ENCODE measurements at regions not wholly inside any gene's neighbourhood (a gene's known extent, or its start where the extent isn't known, plus 50 kb on each side); places are given as distances from the start of the nearest gene placed in this dataset.

DNA sequence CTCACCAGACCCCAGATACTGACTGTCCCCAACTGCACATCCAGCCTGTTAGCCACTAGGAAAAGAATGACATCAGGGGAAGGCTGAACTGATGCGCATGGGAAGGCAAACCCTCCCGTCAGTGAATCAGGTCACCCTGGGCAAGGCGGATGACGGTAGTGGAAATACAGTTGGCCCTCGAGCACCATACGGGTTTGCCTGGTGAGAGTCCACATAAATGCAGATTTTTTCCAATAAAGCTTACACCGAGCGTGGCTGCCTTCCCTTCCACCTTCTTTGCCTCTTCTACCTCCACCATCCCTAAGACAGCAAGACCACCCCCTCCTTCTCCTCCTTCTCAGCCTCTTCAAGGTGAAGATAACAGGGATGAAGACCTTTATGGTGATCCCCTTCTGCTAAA lies 236.1 kb upstream of the TNRC6C start:
- Histone ChIP-seq H3K4me3 (ENCODE audit: low read depth, low read length) (no peak overlapping the region), H3K9me3 (ENCODE audit: control insufficient read depth, insufficient read depth, low read depth, low read length) (peaks cover 7% of the 10 kb centered on the region; the same call in 1 of the 2 replicates), H3K27me3 (ENCODE audit: control insufficient read depth, insufficient read depth, low read length) (peaks cover 7% of the 10 kb centered on the region; the same call in 1 of the 2 replicates), H3K9ac (ENCODE audit: low read length) (no peak overlapping the region), H3K4me1 (ENCODE audit: control insufficient read depth, insufficient read depth, low read length) (no peaks in the 10 kb centered on the region), H3K27ac (ENCODE audit: low read depth, low read length) (no peak overlapping the region), H3K36me3 (ENCODE audit: control insufficient read depth, insufficient read depth, low read length) (no peaks in the 10 kb centered on the region)

- Histone ChIP-seq H3K4me3 (ENCODE audit: low read depth, low read length) (no peak overlapping the region), H3K9ac (ENCODE audit: low read length) (no peak overlapping the region), H3K9me3 (ENCODE audit: control insufficient read depth, insufficient read depth, low read depth, low read length) (peaks cover 6% of the 10 kb centered on the region; the same call in 1 of the 2 replicates), H3K36me3 (ENCODE audit: control insufficient read depth, insufficient read depth, low read length) (no peaks in the 10 kb centered on the region), H3K4me1 (ENCODE audit: control insufficient read depth, insufficient read depth, low read length) (no peaks in the 10 kb centered on the region), H3K27me3 (ENCODE audit: control insufficient read depth, insufficient read depth, low read length) (peaks cover 7% of the 10 kb centered on the region; the same call in 1 of the 2 replicates), H3K27ac (ENCODE audit: low read depth, low read length) (no peak overlapping the region)
Measured at GRCh38 chr17:77723071-77723908, 235.2 kb upstream of the TNRC6C start.

DNA sequence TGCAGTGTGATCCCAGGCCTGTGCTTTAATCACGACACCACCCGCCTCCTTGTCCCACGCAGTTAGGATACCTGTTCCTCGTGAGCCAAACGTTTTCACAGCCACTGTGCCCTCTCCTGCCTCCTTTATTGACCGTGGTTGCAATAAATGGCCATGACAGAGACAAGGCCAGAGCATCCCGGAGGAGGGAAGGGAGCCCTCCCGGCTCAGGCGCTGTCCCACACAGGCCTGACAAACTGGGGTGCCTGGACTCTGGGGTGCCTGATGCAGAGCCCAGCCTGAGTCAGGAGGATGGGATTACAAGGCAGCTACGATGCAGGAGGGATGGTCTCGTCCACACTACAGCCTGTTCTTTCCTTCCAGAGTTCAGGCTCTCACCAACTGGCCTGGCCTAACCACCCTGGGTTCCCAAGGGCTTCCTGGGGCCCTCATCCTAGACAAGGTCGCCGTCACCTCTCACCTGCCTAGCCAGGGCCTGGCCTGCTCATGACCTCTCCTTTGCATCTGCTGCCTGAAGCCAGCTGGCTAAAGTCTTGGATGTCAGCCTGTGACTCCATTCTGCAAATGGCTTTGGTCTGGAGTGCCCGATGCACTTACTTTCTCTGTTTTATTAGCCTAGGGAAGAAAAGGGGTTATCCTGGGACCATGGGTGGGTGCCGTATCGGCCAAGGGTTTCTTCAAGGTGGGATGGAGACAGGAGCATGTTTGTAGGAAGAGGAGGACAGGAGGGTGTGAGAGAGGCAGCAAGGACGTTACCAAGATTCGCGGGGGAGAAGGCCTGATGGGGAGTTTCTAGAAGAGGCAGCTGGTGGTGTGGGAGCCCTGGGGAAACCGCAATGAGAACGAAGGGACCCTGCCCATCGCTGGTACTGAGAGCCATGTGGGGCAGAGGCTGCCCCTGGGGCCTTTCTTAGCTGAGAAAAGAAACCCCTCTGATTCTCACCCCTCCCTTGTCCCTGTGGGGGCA lies 234.3 kb upstream of the TNRC6C start:
- Histone ChIP-seq H3K9me3 (ENCODE audit: control insufficient read depth, insufficient read depth, low read depth, low read length) (no peaks in the 10 kb centered on the region; the same call in 1 of the 2 replicates), H3K4me1 (ENCODE audit: control insufficient read depth, insufficient read depth, low read length) (no peaks in the 10 kb centered on the region), H3K36me3 (ENCODE audit: control insufficient read depth, insufficient read depth, low read length) (no peaks in the 10 kb centered on the region), H3K27ac (ENCODE audit: low read depth, low read length) (no peak overlapping the region), H3K27me3 (ENCODE audit: control insufficient read depth, insufficient read depth, low read length) (peaks cover 7% of the 10 kb centered on the region; the same call in 1 of the 2 replicates), H3K9ac (ENCODE audit: low read length) (no peak overlapping the region), H3K4me3 (ENCODE audit: low read depth, low read length) (no peak overlapping the region)

DNA sequence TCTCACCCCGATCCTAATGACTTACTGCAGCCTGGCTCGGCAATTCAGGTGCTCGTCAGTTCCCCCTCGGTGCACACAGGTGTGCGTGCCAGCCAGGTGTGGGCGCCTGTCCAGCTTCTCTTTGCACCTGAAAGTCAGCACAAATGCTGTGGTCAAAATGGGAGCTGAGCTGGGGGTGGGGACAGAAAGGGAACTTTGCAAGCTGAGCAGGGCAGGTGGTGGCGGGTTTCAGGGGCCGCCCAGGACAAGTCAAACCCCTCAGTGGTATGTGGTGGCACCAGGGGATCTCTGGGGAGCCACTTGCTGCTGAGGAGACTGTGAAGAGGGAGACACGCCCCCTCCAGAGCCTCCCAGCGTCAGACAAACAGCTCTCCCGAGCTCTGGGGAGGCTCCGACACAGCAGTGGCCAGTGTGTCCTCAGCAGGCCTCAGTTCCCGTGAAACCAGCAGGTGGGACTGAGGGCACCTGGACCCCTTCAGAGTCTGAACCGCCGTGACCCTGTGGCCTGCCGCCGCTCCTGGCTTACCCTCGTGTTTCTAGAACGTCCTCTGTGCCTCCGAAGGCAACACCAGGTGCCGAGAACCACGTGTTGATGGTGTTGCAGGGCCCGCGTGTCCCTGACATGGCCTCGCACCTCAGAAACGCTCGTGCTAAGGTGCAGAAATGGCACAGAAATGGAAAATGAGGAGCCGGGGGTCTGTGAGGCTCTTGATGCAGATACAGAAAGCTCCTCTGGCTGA lies 233.5 kb upstream of the TNRC6C start:
- Histone ChIP-seq H3K4me3 (ENCODE audit: low read depth, low read length) (no peak overlapping the region), H3K27me3 (ENCODE audit: control insufficient read depth, insufficient read depth, low read length) (peaks cover 7% of the 10 kb centered on the region; the same call in 1 of the 2 replicates), H3K9ac (ENCODE audit: low read length) (no peak overlapping the region), H3K4me1 (ENCODE audit: control insufficient read depth, insufficient read depth, low read length) (no peaks in the 10 kb centered on the region), H3K27ac (ENCODE audit: low read depth, low read length) (no peak overlapping the region), H3K36me3 (ENCODE audit: control insufficient read depth, insufficient read depth, low read length) (no peaks in the 10 kb centered on the region), H3K9me3 (ENCODE audit: control insufficient read depth, insufficient read depth, low read depth, low read length) (no peaks in the 10 kb centered on the region; the same call in 1 of the 2 replicates)

GRCh38 chr17:77725846-77726245 lies 232.7 kb upstream of the TNRC6C start:
- H3K4me3 ChIP-seq (ENCODE audit: low read depth, low read length) = no peak overlapping the region
- peaks cover under 1% of the 10 kb centered on the region for H3K9me3 ChIP-seq (ENCODE audit: control insufficient read depth, insufficient read depth, low read depth, low read length)
- H3K9ac ChIP-seq (ENCODE audit: low read length) = no peak overlapping the region
- no peaks in the 10 kb centered on the region for H3K4me1 ChIP-seq (ENCODE audit: control insufficient read depth, insufficient read depth, low read length)
- no peak overlapping the region for H3K27ac ChIP-seq (ENCODE audit: low read depth, low read length)
- H3K27me3 ChIP-seq (ENCODE audit: control insufficient read depth, insufficient read depth, low read length) = peaks cover 7% of the 10 kb centered on the region; the same call in 1 of the 2 replicates
- no peaks in the 10 kb centered on the region for H3K36me3 ChIP-seq (ENCODE audit: control insufficient read depth, insufficient read depth, low read length)

DNA sequence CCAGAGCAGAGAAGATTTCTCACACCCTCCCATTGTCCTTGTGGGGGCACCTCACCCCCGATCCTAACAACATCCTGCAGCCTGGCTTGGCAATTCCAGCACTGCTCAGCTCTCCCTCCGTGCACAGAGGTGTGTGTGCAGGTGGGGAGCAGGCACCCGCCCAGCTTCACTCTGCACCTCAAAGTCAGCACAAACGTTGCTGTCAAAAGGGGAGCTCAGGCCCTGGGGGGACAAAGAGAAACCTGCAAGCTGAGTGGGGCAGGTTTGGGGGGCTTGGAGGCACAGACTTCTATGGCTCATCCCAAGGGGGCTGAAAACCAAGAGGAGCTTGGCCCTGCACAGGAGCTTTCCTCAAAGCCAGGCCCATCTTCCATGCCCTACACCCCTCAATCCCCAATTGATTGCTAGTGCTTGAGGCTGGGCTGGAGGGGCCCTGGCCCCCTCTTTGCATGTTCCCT lies 231.9 kb upstream of the TNRC6C start:
- H3K4me1 ChIP-seq (ENCODE audit: control insufficient read depth, insufficient read depth, low read length) = no peaks in the 10 kb centered on the region
- H3K36me3 ChIP-seq (ENCODE audit: control insufficient read depth, insufficient read depth, low read length) = no peaks in the 10 kb centered on the region
- H3K4me3 ChIP-seq (ENCODE audit: low read depth, low read length) = no peak overlapping the region
- H3K9me3 ChIP-seq (ENCODE audit: control insufficient read depth, insufficient read depth, low read depth, low read length) = peaks cover 7% of the 10 kb centered on the region
- H3K27ac ChIP-seq (ENCODE audit: low read depth, low read length) = no peak overlapping the region
- peaks cover 7% of the 10 kb centered on the region; the same call in 1 of the 2 replicates for H3K27me3 ChIP-seq (ENCODE audit: control insufficient read depth, insufficient read depth, low read length)
- H3K9ac ChIP-seq (ENCODE audit: low read length) = no peak overlapping the region

DNA sequence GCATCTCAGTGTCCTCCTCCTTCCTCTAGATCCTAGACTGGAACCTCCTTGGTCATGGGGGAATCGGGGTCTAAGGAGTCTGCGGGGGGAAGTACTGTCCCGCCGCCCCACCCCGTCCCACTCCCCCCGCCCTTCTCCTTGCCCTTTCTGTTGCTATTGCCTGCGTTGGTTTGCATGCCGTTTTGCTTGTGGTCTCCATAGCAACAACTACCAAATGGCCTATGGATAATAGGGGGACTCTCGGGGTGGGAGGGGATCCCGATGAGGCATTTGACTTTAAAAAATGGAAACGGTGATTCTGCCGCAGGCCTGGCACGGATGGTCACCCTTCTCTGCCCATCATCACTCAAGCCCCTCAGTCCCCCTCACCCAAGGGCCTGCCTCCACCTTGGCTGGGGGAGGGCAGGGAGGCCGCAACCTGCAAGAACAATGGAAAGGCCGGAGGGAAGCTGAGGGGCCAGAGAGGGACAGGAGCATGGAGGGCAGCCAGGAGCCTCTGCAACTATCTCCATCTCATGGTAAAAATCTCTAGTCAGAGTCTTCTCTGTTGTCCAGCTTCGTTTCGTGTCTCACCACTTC lies 231.4 kb upstream of the TNRC6C start:
- Histone ChIP-seq H3K27ac (ENCODE audit: low read depth, low read length) (no peak overlapping the region), H3K4me1 (ENCODE audit: control insufficient read depth, insufficient read depth, low read length) (no peaks in the 10 kb centered on the region), H3K9ac (ENCODE audit: low read length) (no peak overlapping the region), H3K4me3 (ENCODE audit: low read depth, low read length) (no peak overlapping the region), H3K27me3 (ENCODE audit: control insufficient read depth, insufficient read depth, low read length) (peaks cover 7% of the 10 kb centered on the region; the same call in 1 of the 2 replicates), H3K36me3 (ENCODE audit: control insufficient read depth, insufficient read depth, low read length) (no peaks in the 10 kb centered on the region), H3K9me3 (ENCODE audit: control insufficient read depth, insufficient read depth, low read depth, low read length) (peaks cover 11% of the 10 kb centered on the region)

- H3K27ac ChIP-seq (ENCODE audit: low read depth, low read length) = no peak overlapping the region
- peaks cover 23% of the 10 kb centered on the region for H3K9me3 ChIP-seq (ENCODE audit: control insufficient read depth, insufficient read depth, low read depth, low read length)
- peaks cover 7% of the 10 kb centered on the region; the same call in 1 of the 2 replicates for H3K27me3 ChIP-seq (ENCODE audit: control insufficient read depth, insufficient read depth, low read length)
- H3K4me3 ChIP-seq (ENCODE audit: low read depth, low read length) = no peak overlapping the region
- H3K4me1 ChIP-seq (ENCODE audit: control insufficient read depth, insufficient read depth, low read length) = no peaks in the 10 kb centered on the region
- H3K9ac ChIP-seq (ENCODE audit: low read length) = no peak overlapping the region
- no peaks in the 10 kb centered on the region for H3K36me3 ChIP-seq (ENCODE audit: control insufficient read depth, insufficient read depth, low read length)
Measured at GRCh38 chr17:77728474-77728795, 230.1 kb upstream of the TNRC6C start.

DNA sequence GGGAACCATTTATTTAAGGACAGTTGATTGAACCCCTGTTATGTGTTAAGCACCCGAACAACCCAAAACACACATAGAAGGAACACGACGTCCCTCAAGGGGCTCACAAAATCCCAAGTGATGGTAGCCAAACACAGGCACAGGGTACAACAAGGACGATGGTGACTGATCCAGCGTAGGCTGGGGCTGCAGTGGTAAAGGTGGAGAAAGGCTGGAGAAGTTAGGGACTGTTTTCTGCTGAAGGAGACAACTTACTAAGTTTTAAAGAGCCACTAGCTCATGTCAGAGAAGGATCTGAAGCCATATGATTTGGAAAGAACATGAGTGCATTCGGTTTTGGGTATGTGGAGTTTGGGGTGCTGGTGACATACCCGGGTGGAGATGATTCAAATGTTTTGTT lies 229.6 kb upstream of the TNRC6C start:
- Histone ChIP-seq H3K9ac (ENCODE audit: low read length) (no peak overlapping the region), H3K27me3 (ENCODE audit: control insufficient read depth, insufficient read depth, low read length) (peaks cover 7% of the 10 kb centered on the region; the same call in 1 of the 2 replicates), H3K4me1 (ENCODE audit: control insufficient read depth, insufficient read depth, low read length) (no peaks in the 10 kb centered on the region), H3K27ac (ENCODE audit: low read depth, low read length) (no peak overlapping the region), H3K9me3 (ENCODE audit: control insufficient read depth, insufficient read depth, low read depth, low read length) (peaks cover 27% of the 10 kb centered on the region), H3K4me3 (ENCODE audit: low read depth, low read length) (no peak overlapping the region), H3K36me3 (ENCODE audit: control insufficient read depth, insufficient read depth, low read length) (no peaks in the 10 kb centered on the region)

DNA sequence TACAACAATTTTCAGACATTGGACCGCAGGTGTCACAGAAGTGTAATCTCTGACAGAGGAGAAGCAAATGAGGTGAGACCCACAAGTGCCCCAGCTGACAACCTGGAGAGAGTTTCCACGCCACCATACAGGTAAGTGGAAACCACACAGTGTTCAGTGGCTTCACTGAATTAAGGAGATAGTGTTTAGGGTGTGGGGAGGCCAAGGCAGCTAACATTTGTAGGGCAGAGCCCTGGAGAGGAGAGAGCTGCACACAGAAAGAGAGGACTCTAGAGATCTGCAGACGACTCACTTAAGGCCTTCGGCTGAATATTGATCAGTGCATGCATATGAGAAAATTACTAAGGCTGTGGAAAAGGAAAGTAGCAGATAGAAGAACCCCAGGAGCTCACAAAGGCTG lies 228.9 kb upstream of the TNRC6C start:
- H3K4me1 ChIP-seq (ENCODE audit: control insufficient read depth, insufficient read depth, low read length) = 0 out of 2 replicates have a peak, but pooled peaks cover 4% of the 10 kb centered on the region
- H3K9me3 ChIP-seq (ENCODE audit: control insufficient read depth, insufficient read depth, low read depth, low read length) = peaks cover 30% of the 10 kb centered on the region
- H3K36me3 ChIP-seq (ENCODE audit: control insufficient read depth, insufficient read depth, low read length) = no peaks in the 10 kb centered on the region
- H3K4me3 ChIP-seq (ENCODE audit: low read depth, low read length) = no peak overlapping the region
- peaks cover 7% of the 10 kb centered on the region; the same call in 1 of the 2 replicates for H3K27me3 ChIP-seq (ENCODE audit: control insufficient read depth, insufficient read depth, low read length)
- H3K27ac ChIP-seq (ENCODE audit: low read depth, low read length) = no peak overlapping the region
- no peak overlapping the region for H3K9ac ChIP-seq (ENCODE audit: low read length)
